ENCODE measurements at regions not wholly inside any gene's neighbourhood (a gene's known extent, or its start where the extent isn't known, plus 50 kb on each side); places are given as distances from the start of the nearest gene placed in this dataset.

GRCh38 chr5:133730346-133730745 lies 118.0 kb upstream of the FSTL4 start:
- ATAC-seq = no peak
- TF ChIP-seq ZFP3 (CRISPR knock-in tag; IDR thresholded peaks at IDR 0.05) (no peak), ESRRG (CRISPR knock-in tag; IDR thresholded peaks at IDR 0.05) (no peak), BACH2 (CRISPR knock-in tag; IDR thresholded peaks at IDR 0.05; ENCODE audit: borderline replicate concordance) (no peak), TOX (CRISPR knock-in tag; IDR thresholded peaks at IDR 0.05; ENCODE audit: borderline replicate concordance) (no peak), ARNTL (CRISPR knock-in tag; IDR thresholded peaks at IDR 0.05; ENCODE audit: borderline replicate concordance, low read depth) (no peak), ZNF565 (CRISPR knock-in tag; conservative IDR thresholded peaks at IDR 0.05; ENCODE audit: low read depth) (no peak), OSR1 (CRISPR knock-in tag; IDR thresholded peaks at IDR 0.05) (no peak), CSDC2 (CRISPR knock-in tag; IDR thresholded peaks at IDR 0.05) (no peak), RARB (CRISPR knock-in tag; IDR thresholded peaks at IDR 0.05) (no peak), ISL1 (CRISPR knock-in tag; IDR thresholded peaks at IDR 0.05) (no peak), PPARA (CRISPR knock-in tag; IDR thresholded peaks at IDR 0.05; ENCODE audit: borderline replicate concordance) (no peak), GLIS3 (CRISPR knock-in tag; IDR thresholded peaks at IDR 0.05) (no peak), CSRNP3 (CRISPR knock-in tag; IDR thresholded peaks at IDR 0.05) (no peak)

- ATAC-seq = no peak
Measured at GRCh38 chr5:133729800-133730199, 117.5 kb upstream of the FSTL4 start.

GRCh38 chr5:133728475-133728874 lies 116.1 kb upstream of the FSTL4 start:
- TF ChIP-seq ZNF70 (CRISPR knock-in tag; IDR thresholded peaks at IDR 0.05) (no peak), BACH2 (CRISPR knock-in tag; IDR thresholded peaks at IDR 0.05; ENCODE audit: borderline replicate concordance) (no peak), ZFP30 (CRISPR knock-in tag; IDR thresholded peaks at IDR 0.05) (no peak), CSDC2 (CRISPR knock-in tag; IDR thresholded peaks at IDR 0.05) (no peak)
- no peak for ATAC-seq

More at GRCh38 chr5:133729800-133730199, 117.5 kb upstream of the FSTL4 start:
- TF ChIP-seq PATZ1 (CRISPR knock-in tag; IDR thresholded peaks at IDR 0.05; ENCODE audit: borderline replicate concordance) (no peak), ZC3H10 (CRISPR knock-in tag; IDR thresholded peaks at IDR 0.05) (no peak), OSR1 (CRISPR knock-in tag; IDR thresholded peaks at IDR 0.05) (no peak), PPARA (CRISPR knock-in tag; IDR thresholded peaks at IDR 0.05; ENCODE audit: borderline replicate concordance) (no peak), ZFP30 (CRISPR knock-in tag; IDR thresholded peaks at IDR 0.05) (no peak), POU6F1 (CRISPR knock-in tag; IDR thresholded peaks at IDR 0.05; ENCODE audit: borderline replicate concordance, low read depth) (no peak)

GRCh38 chr5:133727636-133728035 lies 115.3 kb upstream of the FSTL4 start:
- no peak for ATAC-seq
- TF ChIP-seq ESRRG (CRISPR knock-in tag; IDR thresholded peaks at IDR 0.05) (no peak), TCF4 (CRISPR knock-in tag; IDR thresholded peaks at IDR 0.05; ENCODE audit: borderline replicate concordance) (no peak), ZFP3 (CRISPR knock-in tag; IDR thresholded peaks at IDR 0.05) (no peak), CREB5 (CRISPR knock-in tag; IDR thresholded peaks at IDR 0.05; ENCODE audit: low read depth) (no peak), CSDC2 (CRISPR knock-in tag; IDR thresholded peaks at IDR 0.05) (no peak), RARB (CRISPR knock-in tag; IDR thresholded peaks at IDR 0.05) (no peak)

GRCh38 chr5:133723651-133724366 lies 111.5 kb upstream of the FSTL4 start:
- no peak for ATAC-seq
- TF ChIP-seq CSRNP3 (CRISPR knock-in tag; IDR thresholded peaks at IDR 0.05) = no peak
- TF ChIP-seq ESRRG (CRISPR knock-in tag; IDR thresholded peaks at IDR 0.05) = no peak
- no peak for TF ChIP-seq OSR1 (CRISPR knock-in tag; IDR thresholded peaks at IDR 0.05)
- TF ChIP-seq RARB (CRISPR knock-in tag; IDR thresholded peaks at IDR 0.05) = no peak
- TF ChIP-seq ZC3H10 (CRISPR knock-in tag; IDR thresholded peaks at IDR 0.05) = no peak
- TF ChIP-seq ISL1 (CRISPR knock-in tag; IDR thresholded peaks at IDR 0.05) = no peak
- TF ChIP-seq CSDC2 (CRISPR knock-in tag; IDR thresholded peaks at IDR 0.05) = no peak
- no peak for TF ChIP-seq ZNF565 (CRISPR knock-in tag; conservative IDR thresholded peaks at IDR 0.05; ENCODE audit: low read depth)
- no peak for TF ChIP-seq POU6F1 (CRISPR knock-in tag; IDR thresholded peaks at IDR 0.05; ENCODE audit: borderline replicate concordance, low read depth)
- no peak for TF ChIP-seq GLIS3 (CRISPR knock-in tag; IDR thresholded peaks at IDR 0.05)
- TF ChIP-seq ZNF70 (CRISPR knock-in tag; IDR thresholded peaks at IDR 0.05) = no peak
- TF ChIP-seq PATZ1 (CRISPR knock-in tag; IDR thresholded peaks at IDR 0.05; ENCODE audit: borderline replicate concordance) = no peak
- TF ChIP-seq ZFP30 (CRISPR knock-in tag; IDR thresholded peaks at IDR 0.05) = no peak
- TF ChIP-seq ZFP3 (CRISPR knock-in tag; IDR thresholded peaks at IDR 0.05) = no peak
